ENCODE measurements at regions not wholly inside any gene's neighbourhood (a gene's known extent, or its start where the extent isn't known, plus 50 kb on each side); places are given as distances from the start of the nearest gene placed in this dataset.
A peak's percentile ranks its signal among the peaks of the same experiment; 100 is the strongest.

DNA sequence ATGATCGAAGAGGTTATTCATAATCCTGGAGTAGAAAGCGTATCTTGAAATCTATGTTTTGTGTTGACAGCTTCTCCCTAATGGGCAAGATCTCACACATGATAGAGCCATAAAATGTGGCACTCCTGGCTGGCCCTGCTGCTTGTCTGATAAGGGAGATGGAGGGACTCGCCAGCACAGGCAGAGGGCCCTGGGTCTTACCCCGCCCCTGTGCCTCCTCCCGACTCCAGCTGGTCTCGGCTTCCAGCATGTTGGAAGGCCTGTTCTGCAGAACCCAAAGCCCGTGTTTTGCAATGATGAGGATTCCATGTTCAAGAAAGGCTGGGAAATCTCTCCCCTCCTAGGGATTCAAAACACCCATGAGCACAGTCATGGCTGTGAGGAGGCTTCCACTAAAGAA, 106.7 kb upstream of the SDK2 start:
- H3K4me1 Mint-ChIP-seq (ENCODE audit: low read depth), result no peaks in the 10 kb centered on the region
- H3K27ac Mint-ChIP-seq, result no peak overlapping the region
- H3K9me3 Mint-ChIP-seq, result no peaks in the 10 kb centered on the region
- H3K27me3 Mint-ChIP-seq (ENCODE audit: low read depth), result no peaks in the 10 kb centered on the region
- H3K4me3 Mint-ChIP-seq, result no peak overlapping the region
- no peak for DNase-seq (ENCODE audit: low spot score)
- H3K36me3 Mint-ChIP-seq (ENCODE audit: low read depth), result no peaks in the 10 kb centered on the region

DNA sequence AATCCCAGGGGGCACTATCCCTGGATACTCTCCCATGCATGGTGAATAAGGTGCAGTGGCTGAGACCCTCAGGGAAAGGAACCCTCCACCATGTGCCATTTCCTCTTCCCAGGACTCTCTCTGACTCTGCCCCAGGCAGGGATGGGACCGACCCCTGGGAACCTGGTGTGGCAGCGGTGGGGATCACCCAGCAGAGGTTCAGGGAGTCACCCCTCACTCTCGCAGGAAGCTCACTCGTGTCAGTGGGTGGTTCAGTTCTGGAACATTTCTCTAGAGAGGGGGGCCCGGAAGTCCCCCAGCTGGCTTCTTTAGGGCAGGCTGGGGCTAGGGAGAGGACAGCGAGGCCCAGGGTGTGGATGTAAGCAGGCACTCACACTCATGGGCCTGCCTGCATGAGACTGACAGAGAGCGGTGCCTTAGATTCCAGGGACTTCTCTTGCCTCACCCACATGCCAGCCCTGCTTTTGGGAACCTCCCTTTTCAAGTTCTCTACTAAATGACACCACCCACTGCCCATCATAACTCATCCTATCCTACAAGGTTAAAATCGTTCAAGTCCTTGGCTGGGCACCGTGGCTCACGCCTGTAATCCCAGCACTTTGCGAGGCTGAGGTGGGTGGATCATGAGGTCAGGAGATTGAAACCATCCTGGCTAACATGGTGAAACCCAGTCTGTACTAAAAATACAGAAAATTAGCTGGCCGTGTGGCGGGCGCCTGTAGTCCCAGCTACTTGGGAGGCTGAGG, 109.7 kb upstream of the SDK2 start:
- no peak for DNase-seq (ENCODE audit: low spot score)
- Mint-ChIP-seq H3K4me1 (ENCODE audit: low read depth) (no peaks in the 10 kb centered on the region), H3K9me3 (no peaks in the 10 kb centered on the region), H3K4me3 (no peak overlapping the region), H3K27ac (no peak overlapping the region), H3K27me3 (ENCODE audit: low read depth) (no peaks in the 10 kb centered on the region), H3K36me3 (ENCODE audit: low read depth) (no peaks in the 10 kb centered on the region)

DNA sequence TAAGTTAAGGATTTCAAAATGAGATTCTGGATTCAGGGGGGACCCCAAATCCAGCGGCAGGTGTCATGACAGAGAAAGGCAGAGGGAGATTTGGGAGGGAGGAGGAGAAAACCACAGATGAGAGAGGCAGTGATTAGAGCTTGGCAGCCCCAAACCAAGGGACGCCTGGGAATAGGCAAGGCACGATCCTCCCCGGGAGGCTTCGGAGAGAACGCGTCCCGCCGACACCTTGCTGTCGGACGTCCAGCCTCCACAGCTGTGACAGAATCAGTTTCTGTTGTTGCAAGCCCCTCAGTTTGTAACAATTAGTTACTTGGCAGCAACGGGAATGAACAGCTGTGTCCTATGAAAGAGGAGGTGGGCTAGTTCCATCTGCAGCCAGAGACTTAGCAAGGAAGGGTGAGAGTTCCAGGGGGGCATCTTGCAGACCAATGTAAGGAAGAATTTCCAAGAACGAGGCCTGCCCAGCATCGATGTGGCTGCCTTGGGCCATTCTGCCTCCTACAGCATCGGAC, 110.7 kb upstream of the SDK2 start:
- no peaks in the 10 kb centered on the region for H3K27me3 Mint-ChIP-seq (ENCODE audit: low read depth)
- no peaks in the 10 kb centered on the region for H3K36me3 Mint-ChIP-seq (ENCODE audit: low read depth)
- H3K4me1 Mint-ChIP-seq (ENCODE audit: low read depth), result no peaks in the 10 kb centered on the region
- H3K9me3 Mint-ChIP-seq, result no peaks in the 10 kb centered on the region
- no peak overlapping the region for H3K27ac Mint-ChIP-seq
- no peak for DNase-seq (ENCODE audit: low spot score)
- H3K4me3 Mint-ChIP-seq, result no peak overlapping the region

DNA sequence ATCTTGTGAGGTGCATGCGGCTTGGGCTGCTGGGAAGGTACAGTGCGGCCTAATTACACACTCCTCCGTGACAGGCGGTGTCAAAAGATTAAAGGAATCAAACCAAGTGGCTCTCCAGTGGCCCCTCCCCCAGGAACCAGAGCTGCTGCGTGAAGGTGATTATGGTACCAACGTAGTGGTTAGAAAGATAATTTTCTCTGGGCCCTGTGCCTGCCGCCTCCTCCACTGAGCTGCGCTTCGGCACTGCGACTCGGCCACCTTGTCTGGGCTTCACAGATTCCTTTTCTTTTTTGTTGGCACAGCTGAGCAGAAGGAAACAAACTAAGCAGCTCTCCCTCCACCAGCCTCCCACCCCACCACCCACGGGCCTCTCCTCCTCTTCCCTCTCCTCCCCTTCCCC, 113.2 kb upstream of the SDK2 start:
- DNase-seq (ENCODE audit: low spot score), result no peak
- H3K9me3 Mint-ChIP-seq, result no peaks in the 10 kb centered on the region
- no peaks in the 10 kb centered on the region for H3K27me3 Mint-ChIP-seq (ENCODE audit: low read depth)
- H3K4me1 Mint-ChIP-seq (ENCODE audit: low read depth), result no peaks in the 10 kb centered on the region
- no peaks in the 10 kb centered on the region for H3K36me3 Mint-ChIP-seq (ENCODE audit: low read depth)
- no peak overlapping the region for H3K4me3 Mint-ChIP-seq
- no peak overlapping the region for H3K27ac Mint-ChIP-seq

DNA sequence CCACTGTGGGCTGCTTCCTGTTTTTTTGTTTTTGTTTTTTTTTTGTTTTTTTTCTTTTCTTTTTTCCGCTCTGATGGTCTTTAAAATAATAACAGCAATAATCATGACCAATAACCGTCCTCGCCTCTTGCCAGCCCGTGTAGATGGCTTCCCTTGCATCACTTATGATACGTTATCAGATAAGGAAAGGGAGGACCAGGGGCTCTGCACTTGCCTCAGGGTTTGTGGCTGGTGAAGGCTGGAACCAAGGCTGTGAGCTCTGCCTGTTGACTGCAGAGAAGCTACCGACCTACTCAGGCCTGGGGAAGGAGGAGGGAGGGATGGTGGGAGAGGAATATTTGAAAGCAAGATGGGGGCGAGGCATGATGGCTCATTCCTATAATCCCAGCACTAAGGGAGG, 114.0 kb upstream of the SDK2 start:
- Mint-ChIP-seq H3K9me3 (no peaks in the 10 kb centered on the region), H3K27me3 (ENCODE audit: low read depth) (no peaks in the 10 kb centered on the region), H3K4me1 (ENCODE audit: low read depth) (no peaks in the 10 kb centered on the region), H3K27ac (peak overlapping the region; percentile 52), H3K4me3 (no peak overlapping the region), H3K36me3 (ENCODE audit: low read depth) (no peaks in the 10 kb centered on the region)
- DNase-seq (ENCODE audit: low spot score), result no peak

DNA sequence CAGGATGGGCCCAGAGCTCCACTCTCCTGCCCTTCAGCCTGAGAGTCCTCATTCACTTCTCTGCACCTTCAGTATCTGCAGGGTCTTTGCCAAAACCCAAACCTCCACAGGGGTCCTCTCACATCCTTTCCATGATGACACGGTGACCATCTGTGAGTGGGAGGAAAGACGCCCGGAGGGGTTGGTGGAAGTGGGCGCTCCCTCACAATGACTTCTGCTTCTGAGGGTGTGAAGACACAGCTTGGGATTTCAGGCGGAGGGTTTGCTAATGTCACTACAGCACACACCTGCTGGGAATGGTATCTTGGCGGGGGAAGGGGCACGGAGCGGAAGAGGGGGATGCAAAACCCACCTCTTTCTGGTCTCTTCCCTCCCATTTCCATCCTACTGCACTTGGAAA, 115.1 kb upstream of the SDK2 start:
- Mint-ChIP-seq H3K27ac (no peak overlapping the region), H3K9me3 (no peaks in the 10 kb centered on the region)

DNA sequence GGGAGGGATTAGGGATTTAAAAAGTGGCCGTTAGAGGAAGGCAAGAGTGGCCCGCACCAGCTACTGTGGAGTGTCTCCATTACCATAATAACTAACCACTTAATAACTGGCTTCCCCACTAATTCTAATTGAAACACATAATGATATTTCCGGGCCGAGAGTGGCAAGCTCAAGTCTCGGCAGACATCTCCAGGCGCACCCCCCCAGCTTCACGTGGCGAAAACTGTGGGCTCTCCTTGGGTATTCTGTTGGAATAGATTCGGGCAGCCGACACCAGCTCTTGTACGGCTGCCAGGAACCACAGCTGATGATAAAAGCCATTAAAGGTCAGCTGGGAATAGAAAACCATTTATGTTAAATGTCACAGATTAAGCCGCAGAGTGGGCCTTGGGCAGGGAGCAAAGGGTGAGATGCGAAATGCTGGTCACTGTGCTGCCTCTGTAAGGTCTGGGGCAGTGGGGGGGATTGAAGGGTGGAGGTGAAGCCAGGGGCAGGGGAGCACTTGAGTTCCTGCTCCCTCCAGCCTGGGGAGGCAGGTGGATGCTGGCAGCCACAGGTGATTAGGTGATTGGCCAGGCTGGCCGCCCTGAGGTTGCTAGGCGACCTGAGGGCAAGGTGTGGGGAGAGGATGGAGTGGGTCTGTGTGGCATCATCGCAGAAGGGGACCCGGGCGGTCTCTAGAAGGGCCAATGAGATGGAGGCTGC, 115.6 kb upstream of the SDK2 start:
- Mint-ChIP-seq H3K9me3 (no peaks in the 10 kb centered on the region), H3K27ac (no peak overlapping the region), H3K4me1 (ENCODE audit: low read depth) (no peaks in the 10 kb centered on the region), H3K4me3 (no peak overlapping the region), H3K36me3 (ENCODE audit: low read depth) (no peaks in the 10 kb centered on the region), H3K27me3 (ENCODE audit: low read depth) (no peaks in the 10 kb centered on the region)
- DNase-seq (ENCODE audit: low spot score), result no peak

More for the DNA sequence above, 115.1 kb upstream of the SDK2 start:
- Mint-ChIP-seq H3K4me1 (ENCODE audit: low read depth) (no peaks in the 10 kb centered on the region), H3K4me3 (no peak overlapping the region), H3K36me3 (ENCODE audit: low read depth) (no peaks in the 10 kb centered on the region), H3K27me3 (ENCODE audit: low read depth) (no peaks in the 10 kb centered on the region)
- no peak for DNase-seq (ENCODE audit: low spot score)

DNA sequence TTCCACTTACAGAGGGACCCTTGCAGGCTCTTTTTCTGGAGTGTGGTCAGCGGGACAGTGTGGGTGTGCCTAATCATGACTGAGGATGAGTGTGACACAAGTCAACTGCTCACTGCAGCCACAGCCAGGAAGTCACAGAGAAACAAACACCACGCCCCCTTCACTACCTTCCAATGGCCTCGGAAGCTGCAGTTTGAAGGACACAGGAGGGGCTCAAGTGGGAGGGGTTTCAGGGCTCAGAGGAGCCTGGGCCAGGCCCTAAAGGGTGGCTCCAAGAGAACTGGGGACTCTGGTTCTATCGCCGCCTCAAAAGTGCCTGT, 116.2 kb upstream of the SDK2 start:
- no peaks in the 10 kb centered on the region for H3K9me3 Mint-ChIP-seq
- H3K4me1 Mint-ChIP-seq (ENCODE audit: low read depth), result no peaks in the 10 kb centered on the region
- H3K36me3 Mint-ChIP-seq (ENCODE audit: low read depth), result no peaks in the 10 kb centered on the region
- DNase-seq (ENCODE audit: low spot score), result no peak
- H3K27ac Mint-ChIP-seq, result no peak overlapping the region
- H3K4me3 Mint-ChIP-seq, result no peak overlapping the region
- no peaks in the 10 kb centered on the region for H3K27me3 Mint-ChIP-seq (ENCODE audit: low read depth)

DNA sequence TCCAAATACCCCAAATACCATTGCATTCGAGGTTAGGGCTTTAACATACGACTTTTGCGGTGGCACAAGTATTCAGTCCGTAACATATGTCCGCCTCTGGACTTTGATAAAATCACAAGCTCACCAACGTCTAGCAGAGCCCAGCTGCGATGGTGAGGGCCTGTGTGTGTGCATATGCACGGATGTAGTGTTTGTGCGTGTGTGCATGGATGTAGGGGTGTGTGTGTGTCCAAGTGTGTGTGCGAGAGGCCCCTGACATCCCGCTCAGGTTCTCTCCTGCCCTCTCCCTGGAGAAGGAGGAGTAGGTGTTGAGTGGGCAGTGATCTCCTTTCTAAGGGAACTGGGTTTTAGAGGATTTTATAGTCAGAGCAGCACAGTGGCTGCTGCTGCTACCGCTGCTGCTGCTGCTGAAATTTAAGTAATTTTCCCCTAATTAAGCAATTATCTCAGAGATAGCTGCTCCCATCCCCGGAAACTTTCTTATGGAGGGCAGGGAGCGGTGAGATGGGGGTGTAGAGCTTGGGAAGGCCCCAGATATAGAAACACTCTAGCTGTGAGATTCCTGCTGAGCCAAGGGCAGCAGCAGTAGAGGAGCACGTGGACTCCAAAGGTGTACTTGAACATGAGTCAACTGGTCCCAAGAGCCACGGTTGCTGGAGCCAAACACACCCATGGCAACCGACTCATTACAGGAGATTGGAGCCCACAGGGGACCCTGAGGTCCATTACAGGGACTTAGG, 121.7 kb upstream of the SDK2 start:
- no peaks in the 10 kb centered on the region for H3K36me3 Mint-ChIP-seq (ENCODE audit: low read depth)
- H3K27ac Mint-ChIP-seq, result no peak overlapping the region
- no peak overlapping the region for H3K4me3 Mint-ChIP-seq
- no peaks in the 10 kb centered on the region for H3K9me3 Mint-ChIP-seq
- no peaks in the 10 kb centered on the region for H3K27me3 Mint-ChIP-seq (ENCODE audit: low read depth)
- DNase-seq (ENCODE audit: low spot score), result no peak
- no peaks in the 10 kb centered on the region for H3K4me1 Mint-ChIP-seq (ENCODE audit: low read depth)

DNA sequence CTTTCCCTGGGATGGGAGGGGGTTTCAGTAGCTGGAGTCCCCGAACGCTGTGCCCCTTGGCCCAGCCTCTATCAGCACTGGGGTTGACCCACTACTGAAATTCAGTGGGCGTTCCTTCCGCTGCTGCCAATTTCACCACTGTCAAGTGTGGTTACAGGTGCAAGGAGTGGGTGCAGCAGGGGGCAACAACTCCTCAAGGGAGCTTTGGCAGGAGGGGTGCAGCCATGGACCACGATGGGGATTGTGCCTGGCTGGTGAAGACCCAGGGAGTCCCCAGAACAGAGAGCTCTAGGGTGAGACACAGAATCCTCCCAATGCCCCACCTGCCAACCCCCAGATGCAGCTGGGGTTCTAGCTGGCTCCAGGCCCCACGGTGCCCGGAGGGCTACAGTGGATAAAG, 123.5 kb upstream of the SDK2 start:
- Mint-ChIP-seq H3K9me3 (no peaks in the 10 kb centered on the region), H3K27me3 (ENCODE audit: low read depth) (no peaks in the 10 kb centered on the region), H3K4me3 (no peak overlapping the region), H3K4me1 (ENCODE audit: low read depth) (no peaks in the 10 kb centered on the region), H3K27ac (no peak overlapping the region), H3K36me3 (ENCODE audit: low read depth) (no peaks in the 10 kb centered on the region)
- DNase-seq (ENCODE audit: low spot score), result no peak

DNA sequence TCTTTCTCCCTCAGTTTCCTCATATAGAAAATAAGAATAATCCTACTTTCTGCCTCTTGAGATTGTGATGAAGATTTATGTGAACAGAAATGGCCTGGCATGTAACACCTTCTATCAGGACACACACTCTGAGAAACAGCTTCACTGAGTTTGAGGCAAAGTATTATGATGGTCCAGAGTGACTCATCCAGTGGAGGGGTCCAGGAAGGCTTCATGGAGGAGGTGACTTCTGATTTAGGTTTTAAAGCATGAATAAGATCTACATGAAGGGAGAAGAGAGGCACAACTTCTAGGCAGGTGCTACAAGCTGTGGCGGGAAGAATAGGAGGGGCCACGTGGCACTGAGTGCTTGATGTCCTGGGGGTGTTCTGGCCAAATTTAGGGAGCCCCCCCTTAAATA, 124.4 kb upstream of the SDK2 start:
- H3K36me3 Mint-ChIP-seq (ENCODE audit: low read depth), result no peaks in the 10 kb centered on the region
- no peak overlapping the region for H3K27ac Mint-ChIP-seq
- no peaks in the 10 kb centered on the region for H3K4me1 Mint-ChIP-seq (ENCODE audit: low read depth)
- DNase-seq (ENCODE audit: low spot score), result no peak
- no peaks in the 10 kb centered on the region for H3K9me3 Mint-ChIP-seq
- H3K4me3 Mint-ChIP-seq, result no peak overlapping the region
- no peaks in the 10 kb centered on the region for H3K27me3 Mint-ChIP-seq (ENCODE audit: low read depth)

DNA sequence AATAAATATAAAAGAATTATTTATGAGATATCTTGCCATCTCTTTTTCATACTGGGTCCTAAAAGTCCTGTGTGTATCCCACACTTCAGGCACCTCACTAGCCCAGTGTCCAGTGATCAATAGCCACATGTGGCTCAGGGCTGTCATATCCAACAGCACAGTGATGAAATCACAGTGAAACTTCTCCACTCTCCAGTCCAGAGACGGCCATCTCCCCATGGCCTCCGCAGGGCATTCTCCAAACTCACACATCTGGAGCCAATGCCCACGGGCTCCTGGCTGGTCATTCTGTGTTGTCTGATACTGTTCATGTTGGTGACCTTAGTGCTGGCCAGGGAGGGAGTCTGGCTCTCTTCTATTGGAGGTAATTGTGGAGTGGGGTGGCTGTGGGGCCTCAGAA, 125.2 kb upstream of the SDK2 start:
- Mint-ChIP-seq H3K9me3 (no peaks in the 10 kb centered on the region), H3K36me3 (ENCODE audit: low read depth) (no peaks in the 10 kb centered on the region), H3K27me3 (ENCODE audit: low read depth) (no peaks in the 10 kb centered on the region), H3K4me1 (ENCODE audit: low read depth) (no peaks in the 10 kb centered on the region), H3K27ac (no peak overlapping the region), H3K4me3 (no peak overlapping the region)
- no peak for DNase-seq (ENCODE audit: low spot score)

DNA sequence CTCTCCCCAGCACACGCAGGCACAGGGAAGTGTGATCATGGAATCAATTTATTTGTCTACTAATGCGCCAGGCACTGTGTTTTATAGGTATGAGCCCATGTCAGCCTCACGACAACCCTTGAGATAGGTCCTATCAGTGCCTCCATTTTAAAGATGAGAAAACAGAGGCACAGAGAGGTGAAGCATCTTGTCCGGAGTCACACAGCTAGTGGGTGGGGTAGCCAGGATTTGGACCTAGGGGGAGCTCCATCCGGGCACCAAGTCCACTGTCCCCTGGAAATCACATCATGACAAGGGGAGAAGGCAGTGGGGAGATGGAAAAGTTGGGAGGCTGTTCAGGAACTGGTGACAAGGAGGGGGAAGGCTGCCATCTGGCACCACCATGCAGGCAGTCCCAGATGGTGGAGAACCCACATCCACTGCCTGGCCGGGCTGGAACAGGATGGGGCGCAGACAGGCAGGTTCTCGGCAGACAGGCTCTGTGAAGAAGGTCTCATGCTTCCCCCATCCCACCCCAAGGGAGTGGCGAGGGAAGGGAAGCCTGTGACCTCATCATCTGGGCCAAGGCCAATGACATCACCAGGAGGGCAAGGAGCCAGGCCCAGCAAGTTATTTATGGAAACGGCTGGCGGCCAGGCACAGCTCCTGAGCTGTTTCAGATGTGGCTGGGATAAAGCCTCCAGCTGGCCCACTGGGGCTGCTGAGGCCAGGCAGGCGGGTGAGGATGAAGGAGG, 126.0 kb upstream of the SDK2 start:
- H3K36me3 Mint-ChIP-seq (ENCODE audit: low read depth), result no peaks in the 10 kb centered on the region
- H3K4me1 Mint-ChIP-seq (ENCODE audit: low read depth), result no peaks in the 10 kb centered on the region
- H3K27ac Mint-ChIP-seq, result no peak overlapping the region
- no peak overlapping the region for H3K4me3 Mint-ChIP-seq
- no peaks in the 10 kb centered on the region for H3K9me3 Mint-ChIP-seq
- no peak for DNase-seq (ENCODE audit: low spot score)
- H3K27me3 Mint-ChIP-seq (ENCODE audit: low read depth), result no peaks in the 10 kb centered on the region

DNA sequence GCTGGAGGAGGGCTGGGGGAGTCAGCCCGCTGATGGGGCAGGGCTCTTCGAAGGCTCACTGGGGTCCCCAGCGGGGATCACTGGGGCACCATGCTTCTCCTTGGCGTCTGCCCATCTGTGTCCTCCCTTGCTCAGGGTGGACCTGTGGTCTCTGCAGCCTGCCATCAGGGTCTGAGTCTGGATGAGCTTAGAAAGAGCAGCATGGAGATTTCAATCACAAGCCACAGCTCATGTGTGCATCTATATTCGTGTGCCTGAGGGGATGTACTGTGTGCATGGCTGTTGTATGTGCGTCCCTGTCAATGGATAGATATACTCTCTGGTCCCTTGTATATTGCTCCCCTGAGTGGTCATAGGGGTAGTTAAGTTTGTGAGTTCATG, 126.6 kb upstream of the SDK2 start:
- H3K27ac Mint-ChIP-seq, result no peak overlapping the region
- no peaks in the 10 kb centered on the region for H3K4me1 Mint-ChIP-seq (ENCODE audit: low read depth)
- no peaks in the 10 kb centered on the region for H3K9me3 Mint-ChIP-seq
- no peak for DNase-seq (ENCODE audit: low spot score)
- H3K4me3 Mint-ChIP-seq, result no peak overlapping the region
- no peaks in the 10 kb centered on the region for H3K27me3 Mint-ChIP-seq (ENCODE audit: low read depth)
- no peaks in the 10 kb centered on the region for H3K36me3 Mint-ChIP-seq (ENCODE audit: low read depth)
